Upper lobe of right lung (tissue), 1 donor: ENCODE measurements at regions not wholly inside any gene's neighbourhood (a gene's known extent, or its start where the extent isn't known, plus 50 kb on each side); places are given as distances from the start of the nearest gene placed in this dataset.
"Not testable (repeated sequence)": the region's sequence is repeated elsewhere in the genome, so short reads cannot be mapped to it uniquely, and the experiment has no call there.

Experiments used
- ATAC-seq: fragments of 200-7000 bp; cut with Tn5 transposase; one replicate; pipeline ENCODE4 v1.9.1; 2020; ENCODE audit warnings: mild to moderate bottlenecking, moderate library complexity
- DNase-seq: peaks from one replicate; pipeline ENCODE4 v3.0.0-alpha.2; 2020
- H3K27ac ChIP-seq: fragments of 200-600 bp; one replicate; pipeline ENCODE4 v1.8.0; 2022
- H3K27me3 ChIP-seq: fragments of 200-600 bp; one replicate; pipeline ENCODE4 v1.8.0; 2022; ENCODE audit warnings: mild to moderate bottlenecking
- H3K36me3 ChIP-seq: fragments of 200-600 bp; one replicate; pipeline ENCODE4 v1.8.0; 2022
- H3K4me1 ChIP-seq: fragments of 200-600 bp; one replicate; pipeline ENCODE4 v1.8.0; 2022
- H3K4me3 ChIP-seq: fragments of 200-600 bp; one replicate; pipeline ENCODE4 v1.8.0; 2022; ENCODE audit warnings: mild to moderate bottlenecking
- H3K9me3 ChIP-seq: fragments of 200-600 bp; one replicate; pipeline ENCODE4 v1.8.0; 2022
- intact Hi-C: fragments of 100-400 bp; cut with DNase I; formaldehyde crosslinking; loops from one replicate; pipeline ENCODE4 v1.11.0; 2022
- TF ChIP-seq, protein P1 (sequence below): fragments of 200-600 bp; IDR thresholded peaks from one replicate; pipeline ENCODE4 v1.8.0; 2022; ENCODE audit warnings: antibody characterized with exemption
- donor health status: DM: no; HTN: yes; CAD: no; lungs with severe emphysema.

DNA sequence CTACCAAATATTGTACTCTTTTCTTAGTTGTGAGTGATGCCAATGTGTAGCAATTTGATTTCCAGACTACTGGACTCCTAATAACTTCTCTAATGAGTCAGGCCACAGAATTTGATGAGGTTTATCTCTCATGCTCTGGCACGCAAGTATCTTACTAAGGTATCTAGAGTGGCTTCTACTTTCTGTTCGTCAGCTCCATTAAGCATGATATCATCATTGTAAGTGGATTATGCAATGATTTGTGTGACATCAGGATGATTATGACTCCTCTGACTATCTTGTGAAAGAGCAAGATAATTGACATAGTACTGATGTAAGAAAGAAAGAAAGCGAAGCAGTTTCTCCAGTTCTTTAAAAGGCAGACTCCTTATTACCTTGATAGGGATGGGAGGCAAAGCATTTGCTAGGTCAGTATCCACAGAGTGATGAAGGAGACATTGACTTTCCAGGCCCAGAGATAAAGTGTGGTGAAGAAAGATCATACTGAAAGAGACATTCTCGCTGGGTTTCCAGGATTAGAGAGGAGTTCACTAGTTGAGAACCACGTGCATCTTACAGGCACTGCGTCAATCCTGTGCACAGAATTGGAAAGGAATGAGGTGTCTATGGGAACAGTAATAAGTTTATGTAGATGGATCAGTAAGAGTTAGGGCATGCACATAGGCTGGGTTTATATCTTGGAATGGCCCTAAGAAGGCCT is 161.9 kb upstream of the STK26 start:
- Histone ChIP-seq H3K27ac (no peak overlapping the region), H3K36me3 (no peaks in the 10 kb centered on the region), H3K4me1 (no peaks in the 10 kb centered on the region), H3K9me3 (no peaks in the 10 kb centered on the region), H3K27me3 (no peaks in the 10 kb centered on the region), H3K4me3 (no peak overlapping the region)
- TF ChIP-seq, protein P1, sequence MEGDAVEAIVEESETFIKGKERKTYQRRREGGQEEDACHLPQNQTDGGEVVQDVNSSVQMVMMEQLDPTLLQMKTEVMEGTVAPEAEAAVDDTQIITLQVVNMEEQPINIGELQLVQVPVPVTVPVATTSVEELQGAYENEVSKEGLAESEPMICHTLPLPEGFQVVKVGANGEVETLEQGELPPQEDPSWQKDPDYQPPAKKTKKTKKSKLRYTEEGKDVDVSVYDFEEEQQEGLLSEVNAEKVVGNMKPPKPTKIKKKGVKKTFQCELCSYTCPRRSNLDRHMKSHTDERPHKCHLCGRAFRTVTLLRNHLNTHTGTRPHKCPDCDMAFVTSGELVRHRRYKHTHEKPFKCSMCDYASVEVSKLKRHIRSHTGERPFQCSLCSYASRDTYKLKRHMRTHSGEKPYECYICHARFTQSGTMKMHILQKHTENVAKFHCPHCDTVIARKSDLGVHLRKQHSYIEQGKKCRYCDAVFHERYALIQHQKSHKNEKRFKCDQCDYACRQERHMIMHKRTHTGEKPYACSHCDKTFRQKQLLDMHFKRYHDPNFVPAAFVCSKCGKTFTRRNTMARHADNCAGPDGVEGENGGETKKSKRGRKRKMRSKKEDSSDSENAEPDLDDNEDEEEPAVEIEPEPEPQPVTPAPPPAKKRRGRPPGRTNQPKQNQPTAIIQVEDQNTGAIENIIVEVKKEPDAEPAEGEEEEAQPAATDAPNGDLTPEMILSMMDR, result no peak
- intact Hi-C loops, result no loop called here
- no peak for DNase-seq
- ATAC-seq, result no peak

DNA sequence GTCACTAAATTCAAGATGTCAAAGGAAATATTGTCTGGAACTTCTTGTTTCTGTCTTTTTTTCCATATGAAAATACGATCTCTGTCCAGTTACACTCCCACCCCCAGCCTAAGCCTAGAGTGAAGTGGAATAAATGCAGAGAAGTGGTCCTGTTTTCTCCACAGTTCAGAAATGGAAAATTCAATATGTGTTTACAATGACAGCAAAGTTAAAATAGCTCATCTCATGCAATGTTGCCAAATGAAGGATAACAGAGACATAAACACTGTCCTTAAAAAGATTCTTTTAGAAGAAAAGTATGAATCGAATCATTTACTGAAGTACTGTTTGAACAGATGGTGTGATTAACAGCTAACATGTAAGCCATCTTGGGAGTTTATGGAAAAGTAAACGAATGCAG is 160.8 kb upstream of the STK26 start:
- Histone ChIP-seq H3K36me3 (no peaks in the 10 kb centered on the region), H3K4me1 (no peaks in the 10 kb centered on the region), H3K9me3 (no peaks in the 10 kb centered on the region), H3K4me3 (no peak overlapping the region), H3K27ac (no peak overlapping the region), H3K27me3 (no peaks in the 10 kb centered on the region)
- TF ChIP-seq, protein P1, result no peak
- ATAC-seq (no peak), DNase-seq (no peak)
- intact Hi-C loops, result no loop called here

DNA sequence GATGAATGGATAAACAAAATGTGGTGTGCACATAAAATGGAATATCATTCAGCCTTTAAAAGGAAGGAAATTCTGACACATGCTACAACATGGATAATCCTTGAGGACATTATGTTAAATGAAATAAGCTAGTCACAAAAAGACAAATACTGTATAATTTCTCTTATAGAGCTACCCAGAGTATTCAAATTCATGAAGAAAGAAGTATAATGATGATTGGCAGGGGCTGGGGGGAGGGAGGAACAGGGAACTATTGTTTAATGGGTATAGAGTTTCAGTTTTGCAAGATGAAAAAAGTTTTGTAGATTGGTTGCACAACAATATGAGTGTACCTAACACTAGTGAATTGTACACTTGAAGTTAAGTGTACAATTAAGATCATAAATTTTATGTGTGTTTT is 153.9 kb upstream of the STK26 start:
- no peak for DNase-seq
- no peak for ATAC-seq
- no peaks in the 10 kb centered on the region for H3K27me3 ChIP-seq
- no peak overlapping the region for H3K27ac ChIP-seq
- no peaks in the 10 kb centered on the region for H3K9me3 ChIP-seq
- no peak overlapping the region for H3K4me3 ChIP-seq
- intact Hi-C loops, result no loop called here
- TF ChIP-seq, protein P1, result no peak
- no peaks in the 10 kb centered on the region for H3K4me1 ChIP-seq
- no peaks in the 10 kb centered on the region for H3K36me3 ChIP-seq

DNA sequence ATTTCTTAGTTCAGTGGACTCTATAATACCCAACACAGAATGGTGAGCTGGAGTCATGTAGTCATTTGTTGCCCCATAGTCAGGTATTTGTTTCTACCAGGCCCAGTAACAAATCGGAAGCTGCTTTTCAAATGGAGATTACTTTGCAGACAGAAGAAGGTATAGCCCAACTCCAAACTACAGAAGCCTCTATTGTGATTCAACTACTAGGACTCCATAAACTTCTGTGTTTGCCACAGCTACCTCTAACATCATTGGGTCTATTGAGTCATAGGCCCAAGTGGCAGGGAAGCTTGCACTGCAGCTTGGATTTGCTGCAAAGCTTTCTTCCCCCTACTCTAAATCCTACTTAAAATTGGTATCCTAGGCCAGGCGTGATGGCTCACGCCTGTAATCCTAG is 148.8 kb upstream of the STK26 start:
- Histone ChIP-seq H3K9me3 (no peaks in the 10 kb centered on the region), H3K36me3 (no peaks in the 10 kb centered on the region), H3K4me3 (no peak overlapping the region), H3K27ac (no peak overlapping the region), H3K27me3 (no peaks in the 10 kb centered on the region), H3K4me1 (no peaks in the 10 kb centered on the region)
- TF ChIP-seq, protein P1, result no peak
- ATAC-seq (no peak), DNase-seq (no peak)
- intact Hi-C loops, result no loop called here

DNA sequence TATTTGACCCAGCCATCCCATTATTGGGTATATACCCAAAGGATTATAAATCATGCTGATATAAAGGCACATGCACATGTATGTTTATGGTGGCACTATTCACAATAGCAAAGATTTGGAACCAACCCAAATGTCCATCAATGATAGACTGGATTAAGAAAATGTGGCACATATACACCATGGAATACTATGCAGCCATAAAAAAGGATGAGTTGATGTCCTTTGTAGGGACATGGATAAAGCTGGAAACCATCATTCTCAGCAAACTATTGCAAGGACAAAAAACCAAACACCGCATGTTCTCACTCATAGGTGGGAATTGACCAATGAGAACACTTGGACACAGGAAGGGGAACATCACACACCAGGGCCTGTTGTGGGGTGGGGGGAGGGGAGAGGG is 147.3 kb upstream of the STK26 start:
- H3K36me3 ChIP-seq, H3K9me3 ChIP-seq, intact Hi-C loops, DNase-seq, H3K4me1 ChIP-seq, ATAC-seq, H3K27ac ChIP-seq, H3K27me3 ChIP-seq, H3K4me3 ChIP-seq: not testable (repeated sequence)

DNA sequence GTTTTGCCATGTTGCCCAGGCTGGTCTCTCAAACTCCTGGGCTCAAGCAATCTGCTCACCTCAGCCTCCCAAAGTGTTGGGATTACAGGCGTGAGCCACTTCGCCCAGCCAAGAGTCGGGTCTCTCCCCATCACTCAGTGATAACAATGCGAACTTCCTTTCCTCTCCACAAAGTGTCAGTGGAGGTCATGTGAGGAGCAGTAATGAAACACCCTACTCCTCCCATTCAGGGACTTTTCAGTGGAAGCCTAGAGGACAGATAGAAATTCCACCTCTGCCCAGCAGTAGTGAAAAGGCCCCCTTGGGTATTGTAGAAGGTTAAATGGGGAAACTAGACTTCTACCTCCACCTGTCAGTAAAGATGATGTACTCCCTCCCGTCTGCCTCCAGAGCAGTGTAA is 141.9 kb upstream of the STK26 start:
- ATAC-seq (no peak), DNase-seq (no peak)
- intact Hi-C loops, result no loop called here
- H3K4me1 ChIP-seq, result no peaks in the 10 kb centered on the region
- H3K9me3 ChIP-seq, result no peaks in the 10 kb centered on the region
- TF ChIP-seq, protein P1, result no peak
- no peak overlapping the region for H3K27ac ChIP-seq
- no peaks in the 10 kb centered on the region for H3K27me3 ChIP-seq
- H3K36me3 ChIP-seq, result no peaks in the 10 kb centered on the region
- no peak overlapping the region for H3K4me3 ChIP-seq

DNA sequence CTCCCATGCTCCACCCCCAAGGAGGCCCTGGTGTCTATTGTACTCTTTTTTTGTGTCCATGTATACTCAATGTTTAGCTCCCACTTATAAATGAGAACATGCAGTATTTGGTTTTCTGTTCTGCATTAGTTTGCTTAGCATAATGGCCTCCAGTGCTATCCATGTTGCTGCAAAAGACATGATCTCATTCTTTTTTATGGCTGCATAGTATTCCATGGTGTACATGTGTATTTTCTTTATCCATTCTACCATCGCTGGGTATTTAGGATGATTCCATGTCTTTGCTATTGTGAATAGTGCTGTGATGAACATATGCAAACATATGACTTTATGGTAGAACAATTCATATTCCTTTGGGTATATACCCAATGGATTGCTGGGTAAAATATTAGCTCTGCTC is 138.1 kb upstream of the STK26 start:
- H3K4me3 ChIP-seq, intact Hi-C loops, H3K9me3 ChIP-seq, H3K36me3 ChIP-seq, H3K27ac ChIP-seq, ATAC-seq, H3K27me3 ChIP-seq, H3K4me1 ChIP-seq, DNase-seq: not testable (repeated sequence)

DNA sequence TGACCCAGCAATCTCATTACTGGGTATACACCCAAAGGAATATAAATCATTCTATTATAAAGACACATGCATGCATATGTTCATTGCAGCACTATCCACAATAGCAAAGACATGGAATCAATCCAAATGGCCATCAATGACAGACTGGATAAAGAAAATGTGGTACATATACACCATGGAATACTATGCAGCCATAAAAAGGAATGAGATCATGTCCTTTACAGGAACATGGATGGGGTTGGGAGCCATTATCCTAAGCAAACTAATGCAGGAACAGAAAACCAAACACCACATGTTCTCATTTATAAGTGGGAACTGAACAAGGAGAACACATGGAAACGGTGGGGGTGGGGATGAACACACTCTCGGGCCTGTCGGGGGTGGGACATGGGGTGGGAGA is 129.2 kb upstream of the STK26 start:
- ATAC-seq, H3K4me1 ChIP-seq, intact Hi-C loops: not testable (repeated sequence)

More for the DNA sequence above, 129.2 kb upstream of the STK26 start:
- DNase-seq, H3K36me3 ChIP-seq, H3K27ac ChIP-seq, H3K9me3 ChIP-seq, H3K4me3 ChIP-seq, H3K27me3 ChIP-seq: not testable (repeated sequence)
